ENCODE measurements at regions not wholly inside any gene's neighbourhood (a gene's known extent, or its start where the extent isn't known, plus 50 kb on each side); places are given as distances from the start of the nearest gene placed in this dataset.

- DNase-seq (ENCODE audit: extremely low read depth in 1 of 11, low read depth in 9 of 11, low spot score in 4 of 11): no peak
Observed at GRCh38 chr4:179804440-179804839, 2362.2 kb upstream of the AGA start.

- no peak for DNase-seq (ENCODE audit: extremely low read depth in 1 of 11, low read depth in 9 of 11, low spot score in 4 of 11)
Observed at GRCh38 chr4:179817317-179817716, 2375.1 kb upstream of the AGA start.

GRCh38 chr4:179823342-179823741 is 2381.1 kb upstream of the AGA start:
- no peak for DNase-seq (ENCODE audit: extremely low read depth in 1 of 11, low read depth in 9 of 11, low spot score in 4 of 11)

GRCh38 chr4:179831274-179831673 is 2389.0 kb upstream of the AGA start:
- no peak for DNase-seq (ENCODE audit: extremely low read depth in 1 of 11, low read depth in 9 of 11, low spot score in 4 of 11)

- DNase-seq (ENCODE audit: extremely low read depth in 1 of 11, low read depth in 9 of 11, low spot score in 4 of 11): no peak
Observed at GRCh38 chr4:179836179-179837075, 2394.2 kb upstream of the AGA start.

GRCh38 chr4:179843370-179843769 is 2399.8 kb upstream of the TENM3 start:
- DNase-seq (ENCODE audit: extremely low read depth in 1 of 11, low read depth in 9 of 11, low spot score in 4 of 11): no peak

- DNase-seq (ENCODE audit: extremely low read depth in 1 of 11, low read depth in 9 of 11, low spot score in 4 of 11): no peak
Observed at GRCh38 chr4:179855469-179855868, 2387.7 kb upstream of the TENM3 start.

GRCh38 chr4:179858221-179858620 is 2385.0 kb upstream of the TENM3 start:
- no peak for DNase-seq (ENCODE audit: extremely low read depth in 1 of 11, low read depth in 9 of 11, low spot score in 4 of 11)

- peak; percentile 13 to 53 (median 33) for DNase-seq (ENCODE audit: extremely low read depth in 1 of 11, low read depth in 9 of 11, low spot score in 4 of 11)
Observed at GRCh38 chr4:179867300-179867878, 2375.8 kb upstream of the TENM3 start.

- DNase-seq (ENCODE audit: extremely low read depth in 1 of 11, low read depth in 9 of 11, low spot score in 4 of 11): no peak
Observed at GRCh38 chr4:179871726-179872125, 2371.5 kb upstream of the TENM3 start.

GRCh38 chr4:179872755-179873154 is 2370.4 kb upstream of the TENM3 start:
- DNase-seq (ENCODE audit: extremely low read depth in 1 of 11, low read depth in 9 of 11, low spot score in 4 of 11): no peak

- no peak for DNase-seq (ENCODE audit: extremely low read depth in 1 of 11, low read depth in 9 of 11, low spot score in 4 of 11)
Observed at GRCh38 chr4:179880756-179881155, 2362.4 kb upstream of the TENM3 start.

- DNase-seq (ENCODE audit: extremely low read depth in 1 of 11, low read depth in 9 of 11, low spot score in 4 of 11): no peak
Observed at GRCh38 chr4:179894066-179894778, 2349.0 kb upstream of the TENM3 start.

GRCh38 chr4:179919587-179919986 is 2323.6 kb upstream of the TENM3 start:
- no peak for DNase-seq (ENCODE audit: extremely low read depth in 1 of 11, low read depth in 9 of 11, low spot score in 4 of 11)

GRCh38 chr4:179927473-179927872 is 2315.7 kb upstream of the TENM3 start:
- no peak for DNase-seq (ENCODE audit: extremely low read depth in 1 of 11, low read depth in 9 of 11, low spot score in 4 of 11)

GRCh38 chr4:179941911-179942310 is 2301.3 kb upstream of the TENM3 start:
- no peak for DNase-seq (ENCODE audit: extremely low read depth in 1 of 11, low read depth in 9 of 11, low spot score in 4 of 11)

GRCh38 chr4:179976777-179977176 is 2266.4 kb upstream of the TENM3 start:
- DNase-seq (ENCODE audit: extremely low read depth in 1 of 11, low read depth in 9 of 11, low spot score in 4 of 11): no peak

- no peak for DNase-seq (ENCODE audit: extremely low read depth in 1 of 11, low read depth in 9 of 11, low spot score in 4 of 11)
Observed at GRCh38 chr4:179977378-179977777, 2265.8 kb upstream of the TENM3 start.

GRCh38 chr4:179981161-179981560 is 2262.0 kb upstream of the TENM3 start:
- DNase-seq (ENCODE audit: extremely low read depth in 1 of 11, low read depth in 9 of 11, low spot score in 4 of 11): no peak

- peak in 8 of 11 donors; percentile 1 to 42 (median 33) for DNase-seq (ENCODE audit: extremely low read depth in 1 of 11, low read depth in 9 of 11, low spot score in 4 of 11)
Observed at GRCh38 chr4:179989975-179990374, 2253.2 kb upstream of the TENM3 start.
